Calu3 (cell line): ENCODE measurements at regions not wholly inside any gene's neighbourhood (a gene's known extent, or its start where the extent isn't known, plus 50 kb on each side); places are given as distances from the start of the nearest gene placed in this dataset.

Experiments used
- BruUV-seq: library from RNA; stranded (reverse); fragments of 400-500 nt; replicated peaks from 2 replicates; lab custom pipeline; 2021; lab: Mats Ljungman, UMichigan
- CTCF ChIA-PET: fragments of 300-600 bp; sonication (Branson Sonifier 250); formaldehyde crosslinking; loops from one replicate; lab custom pipeline; 2022; ENCODE audit warnings: antibody characterized with exemption; lab: Charles Lee
- DNase-seq: peaks from one replicate; pipeline ENCODE4 v3.0.0; 2022
- H3K27ac Mint-ChIP-seq: one replicate; pipeline ENCODE4 v1.8.0; 2022; ENCODE audit warnings: mixed read lengths; ENCODE audit not compliant: unreplicated experiment
- H3K27me3 Mint-ChIP-seq: one replicate; pipeline ENCODE4 v1.8.0; 2022; ENCODE audit warnings: mixed read lengths; ENCODE audit not compliant: unreplicated experiment
- H3K36me3 Mint-ChIP-seq: one replicate; pipeline ENCODE4 v1.8.0; 2022; ENCODE audit warnings: mild to moderate bottlenecking, moderate library complexity, mixed read lengths; ENCODE audit not compliant: insufficient read depth, unreplicated experiment
- H3K4me1 Mint-ChIP-seq: one replicate; pipeline ENCODE4 v1.8.0; 2022; ENCODE audit warnings: mild to moderate bottlenecking, low read depth, mixed read lengths; ENCODE audit not compliant: unreplicated experiment
- H3K4me3 Mint-ChIP-seq: one replicate; pipeline ENCODE4 v1.8.0; 2022; ENCODE audit warnings: mild to moderate bottlenecking, low read depth, moderate library complexity, mixed read lengths; ENCODE audit not compliant: unreplicated experiment
- H3K9me3 Mint-ChIP-seq: one replicate; pipeline ENCODE4 v1.8.0; 2022; ENCODE audit warnings: low read depth, mixed read lengths; ENCODE audit not compliant: unreplicated experiment
- CTCF ChIP-seq: fragments of 200-600 bp; IDR thresholded peaks from one replicate; pipeline ENCODE4 v1.8.0; 2022; ENCODE audit warnings: antibody characterized with exemption; ENCODE audit not compliant: unreplicated experiment
- intact Hi-C: fragments of 100-400 bp; cut with micrococcal nuclease; formaldehyde crosslinking; loops from one replicate; pipeline ENCODE4 v1.10.0; 2022; ENCODE audit not compliant: unreplicated experiment

DNA sequence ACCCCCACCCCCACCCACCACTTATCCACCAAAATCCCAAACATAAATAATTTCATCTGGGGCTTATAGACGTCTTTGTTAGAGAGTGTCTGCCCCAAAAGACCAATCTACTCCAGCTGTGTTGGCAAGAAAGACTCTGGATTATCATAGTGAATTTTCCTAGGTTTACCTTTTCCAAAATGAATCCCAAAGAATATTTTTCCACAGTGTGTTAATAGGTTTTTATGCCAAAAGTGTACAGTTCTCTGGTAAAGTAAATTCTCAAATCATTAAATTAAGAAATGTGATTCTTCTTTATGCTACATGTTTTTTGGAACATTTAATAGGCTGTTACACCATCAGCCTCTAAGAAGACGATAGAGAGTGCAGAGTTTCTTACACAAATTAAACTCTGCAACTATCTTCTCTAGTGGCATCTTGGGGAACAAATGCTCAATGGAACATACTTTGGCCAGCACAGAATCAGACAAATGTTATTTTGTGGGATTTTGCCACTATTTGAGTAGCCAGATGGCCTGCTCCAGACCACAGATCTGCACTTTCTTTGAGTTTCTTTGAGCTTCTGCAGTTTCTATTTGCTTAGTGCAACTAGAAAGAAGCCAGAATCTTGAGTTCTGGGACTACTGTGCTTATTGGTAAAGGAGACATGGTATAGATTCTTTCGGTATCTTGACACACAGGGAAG, 206.0 kb downstream of the KIT start:
- Mint-ChIP-seq H3K36me3 (no peaks in the 10 kb centered on the region), H3K4me3 (no peak overlapping the region), H3K4me1 (no peaks in the 10 kb centered on the region), H3K27ac (no peak overlapping the region), H3K9me3 (peaks cover 2% of the 10 kb centered on the region), H3K27me3 (peaks cover 18% of the 10 kb centered on the region)
- TF ChIP-seq CTCF = no peak
- DNase-seq = no peak
- no TSS peak for BruUV-seq
- intact Hi-C loops = no loop called here
- CTCF ChIA-PET = no interaction called here

DNA sequence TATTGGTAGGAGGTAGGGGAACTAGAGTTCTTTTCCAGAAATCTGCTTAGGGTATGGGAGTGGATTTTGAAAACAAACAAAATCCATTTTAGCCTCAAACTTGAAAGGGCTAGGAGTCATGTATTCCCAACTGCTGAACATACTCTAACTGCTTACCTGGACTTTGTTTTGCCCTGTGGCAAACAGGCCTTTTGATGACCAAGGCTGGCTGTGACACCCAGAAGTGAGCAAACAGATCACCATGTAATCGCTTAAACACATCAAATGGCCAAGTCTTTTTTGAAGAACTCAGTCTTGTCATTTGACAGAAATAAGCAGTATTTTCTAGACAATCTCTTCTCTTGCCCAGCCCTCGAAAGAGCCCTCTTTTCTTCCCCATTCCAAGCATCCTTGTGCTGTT, 203.4 kb downstream of the KIT start:
- no TSS peak for BruUV-seq
- H3K4me1 Mint-ChIP-seq = no peaks in the 10 kb centered on the region
- H3K9me3 Mint-ChIP-seq = peaks cover 2% of the 10 kb centered on the region
- H3K27me3 Mint-ChIP-seq = peaks cover 42% of the 10 kb centered on the region
- DNase-seq = no peak
- CTCF ChIA-PET = no interaction called here
- H3K27ac Mint-ChIP-seq = no peak overlapping the region
- no peak overlapping the region for H3K4me3 Mint-ChIP-seq
- H3K36me3 Mint-ChIP-seq = no peaks in the 10 kb centered on the region
- TF ChIP-seq CTCF = no peak
- intact Hi-C loops = no loop called here

- H3K4me3 Mint-ChIP-seq = no peak overlapping the region
- H3K27ac Mint-ChIP-seq = no peak overlapping the region
- no peak for TF ChIP-seq CTCF
- H3K9me3 Mint-ChIP-seq = peaks cover 2% of the 10 kb centered on the region
- H3K27me3 Mint-ChIP-seq = peaks cover 41% of the 10 kb centered on the region
- no peak for DNase-seq
- H3K4me1 Mint-ChIP-seq = no peaks in the 10 kb centered on the region
- intact Hi-C loops = loop anchor here (10.0 kb wide), 1 partner anchor 109 kb away; no protein-coding TSS in a partner anchor
- BruUV-seq = no TSS peak
- CTCF ChIA-PET = interaction anchor here (0.7 kb wide), 1 partner anchor 1380 kb away, joined by 4 read pairs; no protein-coding TSS in a partner anchor
- no peaks in the 10 kb centered on the region for H3K36me3 Mint-ChIP-seq
Observed at GRCh38 chr4:54855191-54855854, 197.6 kb downstream of the KIT start.

- Mint-ChIP-seq H3K4me1 (no peaks in the 10 kb centered on the region), H3K36me3 (no peaks in the 10 kb centered on the region), H3K4me3 (no peak overlapping the region), H3K27ac (no peak overlapping the region), H3K9me3 (no peaks in the 10 kb centered on the region), H3K27me3 (peaks cover 13% of the 10 kb centered on the region)
- no TSS peak for BruUV-seq
- CTCF ChIA-PET = no interaction called here
- no peak for DNase-seq
- intact Hi-C loops = loop anchor here (10.0 kb wide), 1 partner anchor 112 kb away; no protein-coding TSS in a partner anchor
- no peak for TF ChIP-seq CTCF
Observed at GRCh38 chr4:54852602-54853001, 194.8 kb downstream of the KIT start.
